RWPE1 (cell line): ENCODE measurements at regions not wholly inside any gene's neighbourhood (a gene's known extent, or its start where the extent isn't known, plus 50 kb on each side); places are given as distances from the start of the nearest gene placed in this dataset.

Experiments
- CTCF ChIA-PET: fragments of 350-600 bp; sonication (Branson Sonifier 250); formaldehyde crosslinking; extraction: SDS; loops from one replicate; lab custom pipeline; 2021; lab: Yijun Ruan, JAX
- POLR2A ChIA-PET: fragments of 400-600 bp; formaldehyde crosslinking; extraction: SDS; loops from one replicate; lab custom pipeline; 2020; ENCODE audit warnings: antibody characterized with exemption; ENCODE audit not compliant: low non-redundant PET; lab: Yijun Ruan, JAX
- DNase-seq: peaks from one replicate; pipeline ENCODE4 v3.0.0; 2012; ENCODE audit warnings: low spot score
- H3K27ac ChIP-seq: fragments of 450-650 bp; 2 replicates; pipeline ENCODE4 v1.5.1; 2017
- CTCF ChIP-seq: fragments of 450-650 bp; conservative IDR thresholded peaks from 2 replicates; pipeline ENCODE4 v1.5.1; 2017; ENCODE audit warnings: low read depth, mild to moderate bottlenecking

DNA sequence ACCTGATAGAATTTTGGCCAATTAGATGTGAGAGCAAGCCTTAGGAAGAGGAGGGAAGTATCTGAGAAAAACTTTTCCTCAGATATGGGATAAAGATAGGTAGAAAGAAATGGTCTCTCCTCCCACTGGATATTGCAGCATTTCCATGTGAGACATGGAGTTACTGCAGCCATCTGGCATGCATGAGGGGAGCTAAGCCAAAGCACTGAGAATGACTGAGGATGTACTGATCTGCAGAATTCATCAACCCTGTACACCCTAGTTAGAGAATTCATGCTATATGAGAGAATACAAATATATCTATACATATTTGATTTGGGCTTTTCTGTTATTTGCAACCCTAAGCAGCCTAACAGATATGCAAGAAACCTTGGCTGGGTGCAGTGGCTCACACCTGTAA, 52.5 kb upstream of the RPL34 start:
- ChIA-PET CTCF (no interaction called here), POLR2A (no interaction called here)
- no peak overlapping the region for H3K27ac ChIP-seq
- DNase-seq: no peak
- TF ChIP-seq CTCF: no peak

DNA sequence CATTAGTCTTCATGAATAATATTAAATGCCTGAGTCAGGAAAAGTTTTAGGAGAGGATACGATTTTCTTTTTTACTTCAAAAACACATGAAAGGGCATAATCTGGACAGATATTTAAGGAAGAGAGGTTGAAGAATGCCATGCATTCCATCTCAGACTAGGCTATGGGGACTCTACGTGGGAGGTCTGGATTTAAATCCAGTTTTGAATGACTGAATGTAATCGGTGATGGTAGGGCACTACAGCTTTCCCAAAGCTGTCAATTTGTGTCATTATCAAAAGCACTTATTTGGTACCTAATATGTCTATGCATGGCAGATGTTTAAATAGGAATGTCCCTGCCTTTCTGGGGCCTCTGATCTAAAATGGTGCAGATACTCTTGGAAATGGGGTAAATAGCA, 59.3 kb upstream of the RPL34 start:
- TF ChIP-seq CTCF: no peak
- no peak overlapping the region for H3K27ac ChIP-seq
- DNase-seq: no peak
- ChIA-PET POLR2A (no interaction called here), CTCF (no interaction called here)

- TF ChIP-seq CTCF: no peak
- ChIA-PET POLR2A (no interaction called here), CTCF (no interaction called here)
- no peak for DNase-seq
- H3K27ac ChIP-seq: no peak overlapping the region
These were observed 59.8 kb upstream of the RPL34 start for GRCh38 chr4:108560616-108561015.

- CTCF ChIA-PET: no interaction called here
- POLR2A ChIA-PET: no interaction called here
- no peak for TF ChIP-seq CTCF
- H3K27ac ChIP-seq: no peak overlapping the region
- no peak for DNase-seq
These were observed 60.5 kb upstream of the RPL34 start for GRCh38 chr4:108559911-108560310.

GRCh38 chr4:108559068-108559793, 61.1 kb upstream of the RPL34 start:
- TF ChIP-seq CTCF: no peak
- DNase-seq: no peak
- H3K27ac ChIP-seq: no peak overlapping the region
- CTCF ChIA-PET: interaction anchor here (0.7 kb wide), 2 partner anchors 310 to 473 kb away, joined by 3 read pairs; no protein-coding TSS in a partner anchor
- POLR2A ChIA-PET: no interaction called here

DNA sequence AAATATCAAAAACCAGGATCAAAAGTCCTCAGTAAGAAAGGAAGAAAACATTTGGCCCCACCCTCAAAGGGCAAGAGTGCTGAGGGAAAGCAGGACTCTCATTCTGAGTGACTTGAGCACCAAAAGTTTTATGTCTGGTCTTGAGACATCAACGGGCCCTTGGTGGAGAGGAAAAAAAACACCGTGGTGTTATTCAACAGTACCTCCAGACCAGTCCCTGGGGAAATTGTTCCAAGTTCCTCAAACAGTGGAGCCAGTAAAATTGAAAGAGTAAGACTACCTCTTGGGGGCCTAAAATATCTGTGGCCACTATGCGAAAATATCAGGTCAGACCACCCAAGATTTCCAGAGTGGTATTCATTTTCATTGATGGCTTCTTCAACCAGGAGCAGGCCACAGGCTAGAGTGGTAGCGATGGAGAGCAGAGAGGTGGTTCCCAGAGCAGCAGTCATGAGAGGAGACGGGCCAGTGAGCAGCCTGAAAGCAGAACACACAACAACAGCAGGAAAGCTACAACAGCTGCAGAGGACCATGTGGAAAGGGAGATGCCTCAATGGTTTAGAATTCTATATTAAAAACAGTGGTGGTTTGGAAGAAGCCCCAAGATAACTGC, 63.7 kb upstream of the RPL34 start:
- H3K27ac ChIP-seq: no peak overlapping the region
- no peak for DNase-seq
- TF ChIP-seq CTCF: no peak
- POLR2A ChIA-PET: no interaction called here
- CTCF ChIA-PET: no interaction called here
